Urinary bladder (tissue), 3 donors: ENCODE measurements at regions not wholly inside any gene's neighbourhood (a gene's known extent, or its start where the extent isn't known, plus 50 kb on each side); places are given as distances from the start of the nearest gene placed in this dataset.

Experiments
- DNase-seq: peaks from one replicate; pipeline ENCODE4 v3.0.0-alpha.2; 2015; ENCODE audit errors: extremely low spot score
- H3K27ac ChIP-seq: one replicate; pipeline ENCODE4 v1.5.1; 2013; ENCODE audit warnings: low read depth, mild to moderate bottlenecking, moderate library complexity
- H3K36me3 ChIP-seq: one replicate; pipeline ENCODE4 v1.6.1; 2013; ENCODE audit warnings: mild to moderate bottlenecking, moderate library complexity; ENCODE audit not compliant: insufficient read depth
- H3K4me1 ChIP-seq: one replicate; pipeline ENCODE4 v1.6.1; 2013; ENCODE audit warnings: mild to moderate bottlenecking, moderate library complexity; ENCODE audit not compliant: insufficient read depth
- H3K4me3 ChIP-seq: one replicate; pipeline ENCODE4 v1.5.1; 2013; ENCODE audit warnings: low read depth, low read length
- WGBS: extraction: QIAGEN DNeasy Blood & Tissue Kit; methylation state at CpG from one replicate; pipeline ENCODE4 v1.1.7; 2013; 5-methylcytosine and 5-hydroxymethylcytosine counted together
- donor health status: healthy with polysubstance abuse.
- donor health status: healthy.

GRCh38 chr10:81520688-81521087 is 354.3 kb upstream of the NRG3 start:
- WGBS: 81% methylated on average over 1 of the region's 1 CpG

DNA sequence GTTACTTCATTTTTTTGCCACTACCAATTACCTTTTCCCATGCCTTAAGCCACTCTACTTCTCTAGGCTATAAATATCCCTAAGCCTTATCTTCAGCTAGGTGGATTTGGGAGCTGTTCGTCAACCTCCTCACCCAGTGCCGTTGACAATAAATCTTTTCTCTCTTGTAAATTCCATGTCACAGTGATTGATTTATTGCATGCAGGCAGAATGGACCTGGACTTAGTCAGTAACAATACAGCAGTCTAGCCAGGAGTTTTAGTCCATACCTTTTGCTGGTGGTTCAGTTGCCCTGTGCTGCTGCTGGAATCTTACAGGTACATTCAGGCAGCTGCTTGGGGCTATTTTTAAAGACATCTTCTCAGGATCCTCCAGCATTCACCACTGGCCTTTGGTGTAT is 350.5 kb upstream of the NRG3 start:
- WGBS: 46% methylated on average over 2 of the region's 2 CpGs
- Histone ChIP-seq H3K27ac (no peak overlapping the region), H3K4me1 (no peaks in the 10 kb centered on the region), H3K4me3 (no peak overlapping the region), H3K36me3 (no peaks in the 10 kb centered on the region)
- DNase-seq: no peak

More at GRCh38 chr10:81520688-81521087, 354.3 kb upstream of the NRG3 start:
- Histone ChIP-seq H3K4me1 (no peaks in the 10 kb centered on the region), H3K27ac (no peak overlapping the region), H3K4me3 (no peak overlapping the region), H3K36me3 (no peaks in the 10 kb centered on the region)
- no peak for DNase-seq

DNA sequence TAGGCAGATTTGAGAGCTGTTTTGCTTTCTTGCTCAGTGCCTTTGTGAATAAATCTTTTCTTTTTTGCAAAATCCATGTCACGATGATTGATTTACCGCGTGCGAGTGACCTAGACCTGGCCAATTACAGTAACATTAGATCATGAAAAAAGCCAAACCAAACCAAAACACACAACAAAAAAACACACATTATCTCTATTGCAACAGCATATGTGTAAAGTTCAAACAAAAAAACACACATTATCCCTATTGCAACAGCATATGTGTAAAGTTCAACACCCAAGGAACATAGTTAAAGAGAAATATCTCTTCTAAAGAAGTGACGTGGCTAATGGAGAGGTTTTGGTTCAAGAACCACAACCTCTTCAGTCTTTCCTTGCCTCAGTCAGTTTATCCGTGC is 342.6 kb upstream of the NRG3 start:
- 86% methylated on average over 6 of the region's 6 CpGs for WGBS

DNA sequence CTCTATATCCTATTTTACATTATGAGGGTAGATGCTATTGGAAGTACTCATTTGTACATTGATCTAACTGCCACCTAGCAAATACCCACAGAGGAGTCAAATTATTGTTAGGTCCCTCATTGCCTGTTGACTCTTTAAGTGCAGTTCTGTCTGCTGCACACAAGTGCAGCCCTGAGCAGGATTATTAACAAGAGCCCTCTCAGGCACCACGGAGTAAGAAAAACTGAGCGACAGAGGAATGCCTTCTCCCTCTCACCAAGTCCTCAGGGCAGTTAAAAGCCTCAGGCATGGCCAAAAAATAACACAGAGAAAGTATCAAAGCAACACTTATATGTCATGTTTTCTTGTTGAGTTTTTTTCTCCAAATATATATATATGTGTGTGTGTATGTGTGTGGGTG is 340.0 kb upstream of the NRG3 start:
- no peak overlapping the region for H3K4me3 ChIP-seq
- 64% methylated on average over 2 of the region's 2 CpGs for WGBS
- no peaks in the 10 kb centered on the region for H3K4me1 ChIP-seq
- DNase-seq: no peak
- H3K27ac ChIP-seq: no peak overlapping the region
- no peaks in the 10 kb centered on the region for H3K36me3 ChIP-seq

More for the DNA sequence above, 342.6 kb upstream of the NRG3 start:
- H3K4me1 ChIP-seq: no peaks in the 10 kb centered on the region
- H3K27ac ChIP-seq: no peak overlapping the region
- no peak overlapping the region for H3K4me3 ChIP-seq
- H3K36me3 ChIP-seq: no peaks in the 10 kb centered on the region
- DNase-seq: no peak

GRCh38 chr10:81541517-81541916 is 333.5 kb upstream of the NRG3 start:
- no peak overlapping the region for H3K4me3 ChIP-seq
- no peaks in the 10 kb centered on the region for H3K4me1 ChIP-seq
- no peak for DNase-seq
- H3K36me3 ChIP-seq: no peaks in the 10 kb centered on the region
- no peak overlapping the region for H3K27ac ChIP-seq

DNA sequence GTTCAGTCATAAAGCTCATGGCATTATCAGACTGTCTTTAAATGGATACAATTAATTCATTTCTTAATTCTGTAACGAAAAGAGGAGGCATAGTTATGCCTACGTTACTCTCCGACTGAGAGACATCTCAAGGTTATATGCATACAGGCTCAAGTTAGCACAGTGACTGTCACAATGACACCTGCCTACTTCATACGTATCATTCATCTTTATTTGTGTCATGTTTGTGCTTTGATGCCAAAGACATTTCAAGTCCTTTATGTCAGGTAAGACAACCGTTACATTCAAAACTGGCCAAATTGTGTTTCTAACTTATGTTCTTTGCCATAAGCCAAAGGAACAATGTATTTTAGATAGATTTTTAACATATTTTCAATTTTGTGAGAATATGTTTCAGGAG is 328.8 kb upstream of the NRG3 start:
- no peak for DNase-seq
- H3K36me3 ChIP-seq: no peaks in the 10 kb centered on the region
- no peak overlapping the region for H3K4me3 ChIP-seq
- H3K27ac ChIP-seq: no peak overlapping the region
- H3K4me1 ChIP-seq: no peaks in the 10 kb centered on the region
- 87% methylated on average over 5 of the region's 5 CpGs for WGBS

DNA sequence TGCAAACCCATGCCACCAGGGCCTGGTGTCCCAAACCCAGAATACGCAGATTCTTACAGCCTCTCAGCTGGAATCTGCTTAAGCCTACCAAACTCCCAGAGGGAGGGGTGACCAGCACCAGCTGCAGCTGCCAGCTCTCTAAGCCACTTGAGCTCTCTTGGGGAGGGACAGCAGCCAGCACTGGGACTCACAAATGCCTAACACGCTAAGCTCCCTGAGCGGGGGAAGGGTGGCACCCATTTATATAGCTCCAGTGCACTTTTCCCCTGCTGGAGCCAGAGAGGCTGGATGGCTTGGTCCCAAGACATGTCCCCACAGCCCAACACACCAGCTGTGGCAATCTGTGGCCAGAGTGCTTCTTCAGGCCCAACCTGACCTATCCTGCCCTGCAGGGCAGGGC is 326.8 kb upstream of the NRG3 start:
- WGBS: 77% methylated on average over 3 of the region's 3 CpGs

GRCh38 chr10:81564143-81564542 is 310.9 kb upstream of the NRG3 start:
- DNase-seq: no peak
- no peak overlapping the region for H3K4me3 ChIP-seq
- H3K36me3 ChIP-seq: no peaks in the 10 kb centered on the region
- H3K27ac ChIP-seq: no peak overlapping the region
- H3K4me1 ChIP-seq: no peaks in the 10 kb centered on the region
- WGBS: 77% methylated on average over 3 of the region's 3 CpGs

More for the DNA sequence above, 326.8 kb upstream of the NRG3 start:
- Histone ChIP-seq H3K36me3 (no peaks in the 10 kb centered on the region), H3K4me3 (no peak overlapping the region), H3K27ac (no peak overlapping the region), H3K4me1 (no peaks in the 10 kb centered on the region)
- no peak for DNase-seq

DNA sequence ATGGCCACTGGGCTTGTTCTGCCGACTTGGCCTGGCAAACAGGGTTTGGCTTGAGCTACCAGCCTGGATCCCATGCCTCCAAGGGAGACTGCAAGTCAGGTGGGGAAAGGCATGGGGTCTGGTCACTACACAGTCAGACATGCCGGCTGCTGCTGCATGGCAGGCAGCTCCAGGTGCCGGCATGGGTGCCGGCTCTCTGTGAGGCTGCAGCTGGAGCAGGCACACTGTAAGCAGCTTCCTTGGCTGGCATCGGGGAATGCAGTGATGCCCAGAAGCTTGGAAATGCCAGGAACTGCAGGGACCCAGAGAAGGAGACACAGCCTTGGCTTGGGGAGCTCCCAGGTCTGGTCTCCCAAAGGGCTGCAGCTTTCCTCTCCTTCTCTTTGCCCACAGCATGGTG is 305.5 kb upstream of the NRG3 start:
- H3K4me3 ChIP-seq: no peak overlapping the region
- DNase-seq: no peak
- 88% methylated on average over 5 of the region's 5 CpGs for WGBS

DNA sequence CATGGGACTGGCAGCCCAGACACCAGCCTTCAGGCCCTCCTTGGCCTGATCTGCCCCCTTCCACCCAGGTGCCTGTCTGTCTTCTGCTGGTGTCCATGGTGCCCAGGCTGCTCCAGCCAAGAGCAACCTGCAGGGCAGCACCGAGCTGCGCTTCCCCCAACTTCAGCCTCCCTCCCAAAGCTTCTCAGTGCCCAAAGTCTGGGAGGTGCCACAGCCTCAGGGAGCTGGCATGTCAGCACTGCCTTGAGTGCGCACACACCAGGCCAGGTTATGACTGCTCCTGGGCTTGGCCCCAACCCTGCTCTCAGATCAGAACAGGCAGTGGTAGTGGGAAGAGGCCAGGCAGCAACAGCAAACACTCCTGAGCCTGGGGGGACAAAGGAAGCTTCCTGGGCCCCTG is 304.6 kb upstream of the NRG3 start:
- no peak for DNase-seq
- Histone ChIP-seq H3K36me3 (no peaks in the 10 kb centered on the region), H3K4me3 (no peak overlapping the region), H3K27ac (no peak overlapping the region), H3K4me1 (no peaks in the 10 kb centered on the region)
- 96% methylated on average over 3 of the region's 3 CpGs for WGBS

More for the DNA sequence above, 305.5 kb upstream of the NRG3 start:
- H3K4me1 ChIP-seq: no peaks in the 10 kb centered on the region
- no peaks in the 10 kb centered on the region for H3K36me3 ChIP-seq
- H3K27ac ChIP-seq: no peak overlapping the region

- no peak for DNase-seq
- 90% methylated on average over 21 of the region's 21 CpGs for WGBS
- no peak overlapping the region for H3K4me3 ChIP-seq
- H3K4me1 ChIP-seq: no peaks in the 10 kb centered on the region
- H3K36me3 ChIP-seq: no peaks in the 10 kb centered on the region
- H3K27ac ChIP-seq: no peak overlapping the region
Observed at GRCh38 chr10:81570878-81571794, 303.9 kb upstream of the NRG3 start.

- Histone ChIP-seq H3K4me3 (no peak overlapping the region), H3K36me3 (no peaks in the 10 kb centered on the region), H3K4me1 (no peaks in the 10 kb centered on the region), H3K27ac (no peak overlapping the region)
- no peak for DNase-seq
- 57% methylated on average over 3 of the region's 3 CpGs for WGBS
Observed at GRCh38 chr10:81575036-81575435, 300.0 kb upstream of the NRG3 start.

DNA sequence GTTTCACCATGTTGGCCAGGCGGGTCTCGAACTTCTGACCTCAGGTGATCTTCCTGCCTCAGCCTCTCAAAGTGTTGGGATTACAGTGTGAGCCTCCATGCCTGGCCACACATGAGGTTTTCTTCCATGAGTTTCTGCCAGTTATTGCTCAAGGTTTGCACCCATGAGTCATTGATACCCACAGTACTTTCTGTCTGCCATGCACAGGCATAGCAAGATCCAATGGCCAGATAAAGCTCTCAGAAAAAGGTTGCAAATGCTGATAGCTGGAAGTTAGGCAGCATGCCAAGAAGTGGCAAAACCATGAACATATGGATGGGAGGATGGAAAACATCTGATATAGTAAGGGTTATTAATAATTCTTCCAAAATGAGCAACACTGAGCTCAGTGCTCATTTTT is 298.7 kb upstream of the NRG3 start:
- Histone ChIP-seq H3K4me3 (no peak overlapping the region), H3K4me1 (no peaks in the 10 kb centered on the region), H3K27ac (no peak overlapping the region), H3K36me3 (no peaks in the 10 kb centered on the region)
- no peak for DNase-seq
- 90% methylated on average over 2 of the region's 2 CpGs for WGBS

DNA sequence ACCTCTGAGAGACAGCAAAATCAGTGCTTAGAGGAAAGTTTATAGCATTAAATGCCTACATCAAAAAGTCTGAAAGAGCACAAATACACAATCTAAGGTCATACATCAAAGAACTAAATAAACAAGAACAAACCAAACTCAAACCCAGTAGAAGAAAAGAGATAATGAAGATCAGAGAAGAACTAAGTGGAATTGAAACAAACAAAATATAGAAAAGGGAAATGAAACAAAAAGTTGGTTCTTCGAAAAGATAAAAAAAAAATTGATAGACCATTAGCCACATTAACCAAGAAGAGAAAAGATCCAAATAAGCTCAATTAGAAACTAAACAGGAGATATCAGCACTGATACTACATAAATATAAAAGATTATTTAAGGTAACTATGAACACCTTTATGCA is 280.0 kb upstream of the NRG3 start:
- Histone ChIP-seq H3K27ac (no peak overlapping the region), H3K36me3 (no peaks in the 10 kb centered on the region), H3K4me1 (no peaks in the 10 kb centered on the region), H3K4me3 (no peak overlapping the region)
- no peak for DNase-seq
- WGBS: 86% methylated on average over 1 of the region's 1 CpG
